Spleen (tissue), 11 donors: ENCODE measurements at regions not wholly inside any gene's neighbourhood (a gene's known extent, or its start where the extent isn't known, plus 50 kb on each side); places are given as distances from the start of the nearest gene placed in this dataset.

Experiments
- DNase-seq: peaks from one replicate; pipeline ENCODE4 v3.0.0-alpha.2; 2020
- H3K27ac ChIP-seq, 8 donors: fragments of 200-600 bp; sonication (generic) in 7 of 8; 1 replicate in 4 of 8; 2 replicates in 4 of 8; pipeline versions ENCODE4 v1.5.0 to v1.8.0; 2016 to 2021; ENCODE audit warnings: inconsistent platforms in 4 of 8, mild to moderate bottlenecking in 4 of 8, moderate library complexity in 1 of 8
- H3K27me3 ChIP-seq, 7 donors: fragments of 200-600 bp; sonication (generic) in 6 of 7; replicated peaks in 1 of 7; 1 replicate in 4 of 7; 2 replicates in 3 of 7; pipeline versions ENCODE4 v1.5.0 to v1.8.0; 2016 to 2021; ENCODE audit warnings: inconsistent platforms in 3 of 7, mild to moderate bottlenecking in 1 of 7
- H3K36me3 ChIP-seq, 6 donors: fragments of 200-600 bp; sonication (generic) in 5 of 6; 1 replicate in 4 of 6; 2 replicates in 2 of 6; pipeline versions ENCODE4 v1.5.0 to v1.8.0; 2016 to 2021; ENCODE audit warnings: inconsistent platforms in 2 of 6
- H3K4me1 ChIP-seq, 6 donors: fragments of 200-600 bp; sonication (generic) in 5 of 6; 1 replicate in 3 of 6; 2 replicates in 3 of 6; pipeline versions ENCODE4 v1.5.0 to v1.8.0; 2016 to 2021; ENCODE audit warnings: inconsistent platforms in 3 of 6
- H3K4me3 ChIP-seq, 8 donors: fragments of 200-600 bp; sonication (generic) in 7 of 8; 1 replicate in 4 of 8; 2 replicates in 4 of 8; pipeline versions ENCODE4 v1.5.0 to v1.8.0; 2016 to 2021; ENCODE audit warnings: inconsistent platforms in 4 of 8, mild to moderate bottlenecking in 4 of 8, moderate library complexity in 2 of 8
- H3K9me3 ChIP-seq, 8 donors: fragments of 200-600 bp; sonication (generic) in 7 of 8; 1 replicate in 4 of 8; 2 replicates in 4 of 8; pipeline versions ENCODE4 v1.5.0 to v1.8.0; 2016 to 2021; ENCODE audit warnings: inconsistent platforms in 4 of 8
- POLR2A ChIP-seq, 3 donors: fragments of 450-650 bp; IDR thresholded peaks; one replicate each; pipeline ENCODE4 v1.5.1; 2017; ENCODE audit warnings: antibody characterized with exemption in 3 of 3, mild to moderate bottlenecking in 1 of 3
- POLR2AphosphoS5 ChIP-seq, 3 donors: sonication (generic); formaldehyde crosslinking; IDR thresholded peaks; one replicate each; pipeline ENCODE4 v1.5.1; 2017; ENCODE audit warnings: antibody characterized with exemption in 3 of 3
- WGBS, 5 donors: extraction: QIAGEN DNeasy Blood & Tissue Kit in 3 of 5; methylation state at CpG; one replicate each; pipeline versions ENCODE4 v1.1.5 to v1.1.7; 2013 to 2018; 5-methylcytosine and 5-hydroxymethylcytosine counted together
- intact Hi-C: fragments of 100-400 bp; cut with DNase I; formaldehyde crosslinking; loops from one replicate; pipeline ENCODE4 v1.15.0; 2023; ENCODE audit warnings: low total_unique reads
- TF ChIP-seq, protein P1 (sequence below), 11 experiments: fragments of 200-600 bp in 7 of 11; fragments of 450-650 bp in 4 of 11; sonication (generic) in 4 of 11; IDR thresholded peaks in 8 of 11; conservative IDR thresholded peaks in 3 of 11; 1 replicate in 7 of 11; 2 replicates in 4 of 11; pipeline versions ENCODE4 v1.4.0 to v1.8.0; 2016 to 2021; ENCODE audit warnings: antibody characterized with exemption in 11 of 11, inconsistent platforms in 4 of 11, mild to moderate bottlenecking in 1 of 11
- donor health status: healthy with polysubstance abuse.
- donor health status: DM: no; HTN: no; CAD: no; lungs with moderate emphysema.
- donor health status: DM: no; HTN: no; CAD: no.
- donor health status: Bipolar disorder and iron deficiency.
- donor health status: healthy.
- donor health status: DM: no; HTN: no; CAD: no.
- donor health status: DM: yes; HTN: yes; CAD: no.

DNA sequence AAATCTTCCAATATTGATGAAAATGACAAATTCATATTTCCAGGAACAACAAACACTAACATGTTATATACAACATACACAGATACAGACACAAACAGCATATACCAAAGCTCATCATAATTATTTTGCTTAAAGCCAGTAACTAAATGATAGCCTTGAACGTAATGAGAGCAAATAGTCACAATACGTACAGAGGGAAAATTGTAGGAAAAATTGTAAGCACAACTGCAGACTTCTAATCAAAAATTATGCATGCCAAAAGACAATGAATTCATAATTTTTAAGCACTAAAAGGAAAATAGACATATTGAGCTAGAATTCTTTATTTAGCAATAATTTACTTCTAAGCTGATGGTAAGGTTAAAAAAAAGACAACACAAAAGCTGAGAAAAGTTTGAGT, 1466.9 kb upstream of the CELF2 start:
- no peak overlapping the region for H3K27ac ChIP-seq
- peaks cover 0 to 19% (median 6%) of the 10 kb centered on the region in 8 donors for H3K9me3 ChIP-seq
- no peaks in the 10 kb centered on the region for H3K4me1 ChIP-seq
- TF ChIP-seq POLR2A (IDR thresholded peaks at IDR 0.05), result no peak
- no peak for TF ChIP-seq POLR2AphosphoS5 (IDR thresholded peaks at IDR 0.05)
- intact Hi-C loops, result no loop called here
- H3K27me3 ChIP-seq, result no peaks in the 10 kb centered on the region
- DNase-seq, result no peak
- H3K36me3 ChIP-seq, result no peaks in the 10 kb centered on the region
- WGBS, 5 donors, result 83 to 97% (median 89%) methylated on average over 2 of the region's 2 CpGs
- no peak overlapping the region for H3K4me3 ChIP-seq

DNA sequence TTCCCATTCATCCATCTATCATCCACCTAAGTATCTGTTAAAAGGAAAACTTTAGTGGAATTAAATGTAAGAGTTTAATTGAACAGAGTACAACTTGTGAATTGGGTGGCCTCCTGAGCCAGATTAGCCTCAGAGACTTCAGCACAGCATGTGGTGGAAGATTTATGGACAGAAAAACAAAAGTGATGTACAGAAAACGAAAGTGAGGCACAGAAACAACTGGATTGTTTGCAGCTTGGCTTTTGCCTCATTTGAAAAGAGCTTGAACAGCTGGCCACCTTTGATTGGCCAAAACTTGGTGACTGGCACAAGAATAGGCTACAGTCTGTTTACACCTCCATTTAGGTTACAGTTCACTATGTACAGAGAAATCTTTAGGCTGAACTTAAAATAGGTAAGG, 1463.4 kb upstream of the CELF2 start:
- Histone ChIP-seq H3K27ac (no peak overlapping the region), H3K27me3 (no peaks in the 10 kb centered on the region), H3K4me3 (no peak overlapping the region), H3K9me3 (peaks cover 0 to 19% (median 6%) of the 10 kb centered on the region in 8 donors), H3K36me3 (no peaks in the 10 kb centered on the region), H3K4me1 (no peaks in the 10 kb centered on the region)
- TF ChIP-seq, protein P1, sequence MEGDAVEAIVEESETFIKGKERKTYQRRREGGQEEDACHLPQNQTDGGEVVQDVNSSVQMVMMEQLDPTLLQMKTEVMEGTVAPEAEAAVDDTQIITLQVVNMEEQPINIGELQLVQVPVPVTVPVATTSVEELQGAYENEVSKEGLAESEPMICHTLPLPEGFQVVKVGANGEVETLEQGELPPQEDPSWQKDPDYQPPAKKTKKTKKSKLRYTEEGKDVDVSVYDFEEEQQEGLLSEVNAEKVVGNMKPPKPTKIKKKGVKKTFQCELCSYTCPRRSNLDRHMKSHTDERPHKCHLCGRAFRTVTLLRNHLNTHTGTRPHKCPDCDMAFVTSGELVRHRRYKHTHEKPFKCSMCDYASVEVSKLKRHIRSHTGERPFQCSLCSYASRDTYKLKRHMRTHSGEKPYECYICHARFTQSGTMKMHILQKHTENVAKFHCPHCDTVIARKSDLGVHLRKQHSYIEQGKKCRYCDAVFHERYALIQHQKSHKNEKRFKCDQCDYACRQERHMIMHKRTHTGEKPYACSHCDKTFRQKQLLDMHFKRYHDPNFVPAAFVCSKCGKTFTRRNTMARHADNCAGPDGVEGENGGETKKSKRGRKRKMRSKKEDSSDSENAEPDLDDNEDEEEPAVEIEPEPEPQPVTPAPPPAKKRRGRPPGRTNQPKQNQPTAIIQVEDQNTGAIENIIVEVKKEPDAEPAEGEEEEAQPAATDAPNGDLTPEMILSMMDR (IDR thresholded peaks at IDR 0.05 in 8 of 11, conservative IDR thresholded peaks at IDR 0.05 in 3 of 11), result no peak
- TF ChIP-seq POLR2AphosphoS5 (IDR thresholded peaks at IDR 0.05) (no peak), POLR2A (IDR thresholded peaks at IDR 0.05) (no peak)
- intact Hi-C loops, result no loop called here
- WGBS, 5 donors, result 25 to 45% (median 33%) methylated on average over 1 of the region's 1 CpG
- no peak for DNase-seq

DNA sequence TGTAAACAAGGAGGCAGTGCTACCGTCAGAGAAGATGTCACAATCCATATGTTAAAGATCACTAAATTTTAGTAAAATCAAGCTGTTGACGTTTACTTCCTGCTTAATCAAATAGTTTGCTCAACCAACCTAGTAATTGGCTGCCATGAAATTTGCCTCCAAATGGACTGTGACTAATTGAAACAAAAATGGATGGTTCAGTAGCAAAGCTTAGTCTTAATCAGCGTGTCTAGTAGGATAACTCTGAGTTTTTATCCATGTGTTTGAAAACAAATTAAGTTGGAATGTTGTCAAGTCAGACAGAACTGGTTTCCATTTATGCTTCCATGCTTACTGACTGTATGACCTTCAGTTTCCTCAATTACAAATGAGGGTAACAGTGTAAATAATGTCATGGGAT, 1456.7 kb upstream of the CELF2 start:
- no peaks in the 10 kb centered on the region for H3K27me3 ChIP-seq
- no peaks in the 10 kb centered on the region for H3K4me1 ChIP-seq
- no peaks in the 10 kb centered on the region for H3K9me3 ChIP-seq
- no peak for DNase-seq
- TF ChIP-seq POLR2A (IDR thresholded peaks at IDR 0.05), result no peak
- TF ChIP-seq, protein P1 (IDR thresholded peaks at IDR 0.05 in 8 of 11, conservative IDR thresholded peaks at IDR 0.05 in 3 of 11), result no peak
- no peak for TF ChIP-seq POLR2AphosphoS5 (IDR thresholded peaks at IDR 0.05)
- no peak overlapping the region for H3K27ac ChIP-seq
- intact Hi-C loops, result no loop called here
- H3K36me3 ChIP-seq, result no peaks in the 10 kb centered on the region
- WGBS, 5 donors, result 62 to 84% (median 69%) methylated on average over 3 of the region's 3 CpGs
- no peak overlapping the region for H3K4me3 ChIP-seq

DNA sequence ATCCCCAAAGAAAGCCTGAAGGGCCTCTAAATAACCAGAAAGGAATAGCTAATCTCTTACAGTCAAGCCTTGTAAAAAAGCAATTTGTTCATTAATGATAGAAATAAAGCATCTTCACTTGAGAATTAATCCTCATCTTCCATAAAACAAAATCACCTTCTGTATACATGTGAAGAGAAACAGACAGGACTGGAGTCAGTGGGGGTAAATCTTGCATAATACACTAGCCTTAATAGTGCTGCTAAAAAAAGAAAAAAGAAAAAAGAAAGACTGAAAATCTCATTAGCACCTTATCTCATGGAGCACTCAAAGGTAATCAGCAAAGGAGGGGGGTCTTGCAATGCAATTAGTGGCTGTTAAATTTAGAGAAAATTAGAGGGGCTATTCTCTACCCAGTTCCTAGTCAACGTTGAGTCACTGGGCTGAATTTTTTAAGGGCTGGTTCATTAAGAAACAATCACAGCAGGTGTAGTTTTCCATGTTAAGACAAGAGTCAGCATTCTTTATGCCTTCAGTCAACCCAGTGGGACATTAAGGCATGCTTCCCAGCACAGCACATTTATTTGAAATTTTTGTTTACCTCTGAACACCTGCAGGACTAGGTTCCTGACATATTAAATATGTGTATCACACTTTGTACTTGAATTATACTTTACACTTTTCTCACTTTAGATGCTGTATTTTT, 1455.7 kb upstream of the CELF2 start:
- H3K4me1 ChIP-seq, result no peaks in the 10 kb centered on the region
- H3K4me3 ChIP-seq, result no peak overlapping the region
- no peak overlapping the region for H3K27ac ChIP-seq
- H3K9me3 ChIP-seq, result peaks cover 0 to 4% (median 0%) of the 10 kb centered on the region in 8 donors
- DNase-seq, result no peak
- TF ChIP-seq POLR2A (IDR thresholded peaks at IDR 0.05) (no peak), POLR2AphosphoS5 (IDR thresholded peaks at IDR 0.05) (no peak)
- TF ChIP-seq, protein P1 (IDR thresholded peaks at IDR 0.05 in 8 of 11, conservative IDR thresholded peaks at IDR 0.05 in 3 of 11), result no peak
- WGBS, 5 donors, result 19 to 57% (median 30%) methylated on average over 1 of the region's 1 CpG
- no peaks in the 10 kb centered on the region for H3K36me3 ChIP-seq
- intact Hi-C loops, result no loop called here
- H3K27me3 ChIP-seq, result no peaks in the 10 kb centered on the region
